ENCODE measurements at regions not wholly inside any gene's neighbourhood (a gene's known extent, or its start where the extent isn't known, plus 50 kb on each side); places are given as distances from the start of the nearest gene placed in this dataset.
A peak's percentile ranks its signal among the peaks of the same experiment; 100 is the strongest.

- H3K79me1 ChIP-seq (ENCODE audit: low read depth, low read length): no peaks in the 10 kb centered on the region
- no peak for DNase-seq (ENCODE audit: low read depth in 1 of 2, low spot score in 2 of 2)
- no peak overlapping the region for H3K9ac ChIP-seq (replicated peaks in 1 of 4; ENCODE audit: extremely low read depth in 1 of 4, low read depth in 3 of 4, low read length in 3 of 4)
- H3K4me1 ChIP-seq (replicated peaks in 1 of 4; ENCODE audit: control insufficient read depth in 3 of 4, insufficient read depth in 4 of 4, low read length in 3 of 4): peaks cover 3 to 8% (median 5%) of the 10 kb centered on the region in 4 experiments; a peak in 4 of 7 replicates
- TF ChIP-seq JUND (IDR thresholded peaks at IDR 0.05; ENCODE audit: low read length): no peak
- peak overlapping the region; percentile 48; the same call in 1 of the 2 replicates for H4K8ac ChIP-seq (ENCODE audit: extremely low read depth, insufficient read depth, low read length)
- no peak overlapping the region for H4K5ac ChIP-seq (ENCODE audit: insufficient read length, low read depth, low read length)
- no peaks in the 10 kb centered on the region for H3K36me3 ChIP-seq (ENCODE audit: control insufficient read depth in 2 of 4, insufficient read depth in 4 of 4, low read length in 3 of 4)
- no peaks in the 10 kb centered on the region for H3K27me3 ChIP-seq (replicated peaks in 1 of 4; ENCODE audit: control insufficient read depth in 3 of 4, extremely low read depth in 1 of 4, insufficient read depth in 3 of 4, low read length in 3 of 4)
- no peak overlapping the region for H3K23ac ChIP-seq (ENCODE audit: insufficient read length)
- H3K79me2 ChIP-seq (ENCODE audit: control insufficient read depth in 1 of 2, insufficient read depth in 2 of 2, low read length in 2 of 2): no peaks in the 10 kb centered on the region
- POLR2A ChIA-PET (ENCODE audit: partially characterized antibody): no interaction called here
- no peak overlapping the region for H2BK5ac ChIP-seq (ENCODE audit: low read depth, low read length)
- no peaks in the 10 kb centered on the region for H3K9me3 ChIP-seq (ENCODE audit: insufficient read depth in 2 of 2, low read depth in 1 of 2, low read length in 1 of 2)
- H2AK5ac ChIP-seq (ENCODE audit: low read depth, low read length): no peak overlapping the region
- H2BK12ac ChIP-seq (ENCODE audit: low read depth, low read length): peak overlapping the region; percentile 80; the same call in 1 of the 2 replicates
- 85% methylated on average over 14 of the region's 14 CpGs; no CpG with 5 or more reads in 1 of the 2 experiments for WGBS, 2 experiments (ENCODE audit: extremely low coverage in 1 of 2, insufficient coverage in 1 of 2, insufficient read length in 1 of 2, insufficient replicate concordance in 2 of 2, low coverage in 1 of 2, low lambda C conversion rate in 2 of 2, missing lambda C conversion rate in 1 of 2)
- H2BK15ac ChIP-seq (ENCODE audit: low read length): no peak overlapping the region
- H3K4me2 ChIP-seq (ENCODE audit: insufficient read depth in 1 of 2, low read depth in 2 of 2, low read length in 2 of 2): no peak overlapping the region
- CTCF ChIA-PET (ENCODE audit: partially characterized antibody): no interaction called here
- no peak overlapping the region for H3K4ac ChIP-seq (replicated peaks; ENCODE audit: insufficient read length, low read depth, low read length)
- FAIRE-seq: no peak
- H3K23me2 ChIP-seq (ENCODE audit: low read depth, low read length): no peaks in the 10 kb centered on the region
- no peak overlapping the region for H3K4me3 ChIP-seq (ENCODE audit: extremely low read depth in 1 of 4, insufficient read depth in 2 of 4, low read depth in 3 of 4, low read length in 4 of 4)
- no peak overlapping the region for H3K14ac ChIP-seq (ENCODE audit: insufficient read length)
- H2BK20ac ChIP-seq (ENCODE audit: low read length): no peak overlapping the region
- H3K27ac ChIP-seq (ENCODE audit: low read depth, low read length): no peak overlapping the region
- H4K91ac ChIP-seq (replicated peaks; ENCODE audit: insufficient read length, low read length): peak overlapping the region; percentile 69
- H3K18ac ChIP-seq (ENCODE audit: extremely low read depth, low read length): no peak overlapping the region
- no peak overlapping the region for H2BK120ac ChIP-seq (replicated peaks; ENCODE audit: low read depth, low read length)
- H3K56ac ChIP-seq (replicated peaks; ENCODE audit: insufficient read length, low read depth, low read length): peak overlapping the region; percentile 18
- H2AFZ ChIP-seq (ENCODE audit: low read length): no peak overlapping the region
- no peaks in the 10 kb centered on the region for H4K20me1 ChIP-seq (replicated peaks in 1 of 2; ENCODE audit: control insufficient read depth in 1 of 2, insufficient read depth in 2 of 2, low read length in 2 of 2)
Measured at GRCh38 chr9:134546246-134546731, 95.3 kb upstream of the COL5A1 start.
